Esophagus (tissue), 2 donors: ENCODE measurements at regions not wholly inside any gene's neighbourhood (a gene's known extent, or its start where the extent isn't known, plus 50 kb on each side); places are given as distances from the start of the nearest gene placed in this dataset.
"Not testable (repeated sequence)": the region's sequence is repeated elsewhere in the genome, so short reads cannot be mapped to it uniquely, and the experiment has no call there.

Source experiments
- H3K27ac ChIP-seq, 2 donors: one replicate each; pipeline ENCODE4 v1.5.1; 2013; ENCODE audit warnings: low read depth in 2 of 2, mild to moderate bottlenecking in 2 of 2, inconsistent platforms in 1 of 2, low read length in 1 of 2, moderate library complexity in 1 of 2
- H3K27me3 ChIP-seq, 2 donors: one replicate each; pipeline ENCODE4 v1.6.1; 2013; ENCODE audit warnings: low read length in 2 of 2, control low read depth in 1 of 2, mild to moderate bottlenecking in 1 of 2; ENCODE audit not compliant: insufficient read depth in 2 of 2, control insufficient read depth in 1 of 2
- H3K36me3 ChIP-seq, 2 donors: one replicate each; pipeline ENCODE4 v1.6.1; 2013; ENCODE audit warnings: low read length in 1 of 2; ENCODE audit not compliant: control insufficient read depth in 2 of 2, insufficient read depth in 2 of 2
- H3K4me1 ChIP-seq, 2 donors: one replicate each; pipeline ENCODE4 v1.6.1; 2013; ENCODE audit warnings: low read length in 1 of 2; ENCODE audit not compliant: control insufficient read depth in 2 of 2, insufficient read depth in 2 of 2
- H3K4me3 ChIP-seq, 2 donors: one replicate each; pipeline ENCODE4 v1.5.1; 2013; ENCODE audit warnings: low read length in 2 of 2, mild to moderate bottlenecking in 2 of 2, low read depth in 1 of 2, moderate library complexity in 1 of 2
- H3K9me3 ChIP-seq, 2 donors: one replicate each; pipeline ENCODE4 v1.6.1; 2013; ENCODE audit warnings: mild to moderate bottlenecking in 2 of 2, low read depth in 1 of 2, low read length in 1 of 2, moderate library complexity in 1 of 2; ENCODE audit not compliant: control insufficient read depth in 2 of 2, insufficient read depth in 1 of 2
- WGBS, 2 donors: extraction: QIAGEN DNeasy Blood & Tissue Kit; methylation state at CpG; one replicate each; pipeline ENCODE4 v1.1.7; 2013; 5-methylcytosine and 5-hydroxymethylcytosine counted together
- donor health status: healthy with polysubstance abuse.
- donor health status: Bipolar disorder and iron deficiency.

DNA sequence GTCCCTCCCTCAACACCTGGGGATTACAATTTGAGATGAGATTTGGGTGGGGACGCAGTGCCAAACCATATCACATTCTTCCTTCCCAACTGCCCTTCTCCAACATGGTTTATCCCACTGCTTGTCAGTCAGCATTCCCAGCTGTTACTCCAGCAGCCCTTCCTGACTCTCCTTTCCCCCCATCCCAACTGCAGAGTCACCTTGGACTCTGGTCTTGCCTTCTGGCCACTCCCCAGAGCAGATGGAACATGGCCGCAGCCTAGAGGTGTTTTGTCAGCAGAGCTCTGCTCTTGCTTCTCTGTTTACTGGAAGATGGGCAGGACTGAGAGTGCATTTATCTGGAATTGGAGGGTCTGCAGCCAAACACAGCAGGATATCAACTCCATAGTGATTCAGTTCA, 51.2 kb upstream of the MEX3C start:
- Histone ChIP-seq H3K4me3 (no peak overlapping the region), H3K36me3 (no peaks in the 10 kb centered on the region), H3K4me1 (no peaks in the 10 kb centered on the region), H3K9me3 (no peaks in the 10 kb centered on the region), H3K27me3 (no peaks in the 10 kb centered on the region), H3K27ac (no peak overlapping the region)
- WGBS, 2 donors, result 90 to 93% methylated on average over 2 of the region's 2 CpGs

GRCh38 chr18:51250006-51250405, 52.5 kb upstream of the MEX3C start:
- H3K36me3 ChIP-seq, result no peaks in the 10 kb centered on the region
- no peaks in the 10 kb centered on the region for H3K9me3 ChIP-seq
- H3K27ac ChIP-seq, result no peak overlapping the region
- H3K27me3 ChIP-seq, result no peaks in the 10 kb centered on the region
- 39 to 45% methylated on average over 4 of the region's 4 CpGs for WGBS, 2 donors
- H3K4me3 ChIP-seq, result no peak overlapping the region
- H3K4me1 ChIP-seq, result no peaks in the 10 kb centered on the region

DNA sequence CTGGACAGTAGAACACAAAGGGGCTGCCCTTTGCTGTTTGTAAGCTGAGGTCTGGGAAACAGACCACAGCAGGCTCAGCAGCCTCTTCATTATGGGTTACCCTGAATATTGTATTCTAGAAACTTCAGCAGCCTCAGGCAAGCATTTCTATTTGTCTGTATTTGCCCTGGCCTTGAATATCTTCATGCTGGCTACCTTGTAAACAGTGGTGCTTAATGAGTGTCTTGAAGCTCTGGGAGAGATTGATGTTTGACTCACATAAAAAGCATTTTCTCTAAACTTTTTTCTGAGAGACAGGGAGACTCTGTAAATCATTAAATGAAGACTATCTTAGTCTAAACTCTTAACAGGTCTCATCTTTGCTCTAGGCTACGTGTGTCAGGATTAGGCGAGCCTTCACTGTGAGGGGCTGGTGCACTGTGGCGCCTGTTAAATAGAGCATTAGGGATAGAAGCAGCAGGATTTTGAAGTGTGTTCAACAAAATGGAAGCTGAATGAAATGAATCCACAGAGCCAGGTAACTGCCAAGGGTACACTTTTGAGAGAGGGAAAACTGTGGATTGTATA, 53.1 kb upstream of the MEX3C start:
- Histone ChIP-seq H3K27ac (no peak overlapping the region), H3K27me3 (no peaks in the 10 kb centered on the region), H3K4me1 (no peaks in the 10 kb centered on the region), H3K36me3 (no peaks in the 10 kb centered on the region), H3K9me3 (no peaks in the 10 kb centered on the region), H3K4me3 (no peak overlapping the region)
- WGBS, 2 donors, result 70 to 72% methylated on average over 3 of the region's 3 CpGs

GRCh38 chr18:51251625-51252024, 54.1 kb upstream of the MEX3C start:
- Histone ChIP-seq H3K27me3 (no peaks in the 10 kb centered on the region), H3K4me1 (no peaks in the 10 kb centered on the region), H3K4me3 (no peak overlapping the region), H3K9me3 (no peaks in the 10 kb centered on the region), H3K27ac (no peak overlapping the region), H3K36me3 (no peaks in the 10 kb centered on the region)

GRCh38 chr18:51253476-51253875, 56.0 kb upstream of the MEX3C start:
- WGBS, 2 donors, result 85 to 86% methylated on average over 4 of the region's 4 CpGs
- no peaks in the 10 kb centered on the region for H3K9me3 ChIP-seq
- H3K36me3 ChIP-seq, result no peaks in the 10 kb centered on the region
- no peaks in the 10 kb centered on the region for H3K27me3 ChIP-seq
- no peak overlapping the region for H3K4me3 ChIP-seq
- H3K4me1 ChIP-seq, result no peaks in the 10 kb centered on the region
- no peak overlapping the region for H3K27ac ChIP-seq

- no peaks in the 10 kb centered on the region for H3K4me1 ChIP-seq
- H3K36me3 ChIP-seq, result no peaks in the 10 kb centered on the region
- no peak overlapping the region for H3K27ac ChIP-seq
- no peaks in the 10 kb centered on the region for H3K27me3 ChIP-seq
- H3K9me3 ChIP-seq, result peaks cover 0 to 2% of the 10 kb centered on the region in 2 donors
- no peak overlapping the region for H3K4me3 ChIP-seq
- WGBS, 2 donors, result 51 to 63% methylated on average over 3 of the region's 3 CpGs
Observed at GRCh38 chr18:51255693-51256092, 58.2 kb upstream of the MEX3C start.

DNA sequence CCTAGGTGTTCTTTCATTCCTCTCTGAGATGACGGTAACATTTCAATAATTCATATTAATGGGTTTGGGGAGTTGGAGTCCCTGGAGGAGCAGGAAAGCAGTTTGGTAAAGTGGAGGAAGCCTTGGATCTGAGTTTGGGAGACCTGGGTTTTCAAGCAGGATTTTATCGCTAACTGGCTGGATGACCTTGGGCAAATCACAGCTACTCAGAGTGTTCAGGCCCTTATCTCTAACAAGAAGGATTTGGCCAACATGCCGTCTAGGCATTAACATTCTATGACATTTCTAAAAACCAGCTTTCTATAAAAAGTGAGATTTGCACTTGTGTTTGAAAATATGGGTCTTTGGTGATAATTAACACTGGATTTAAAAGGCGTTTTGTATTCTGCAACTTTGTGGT, 59.7 kb upstream of the MEX3C start:
- H3K4me3 ChIP-seq, result no peak overlapping the region
- H3K36me3 ChIP-seq, result no peaks in the 10 kb centered on the region
- no peak overlapping the region for H3K27ac ChIP-seq
- no peaks in the 10 kb centered on the region for H3K4me1 ChIP-seq
- peaks cover 0 to 2% of the 10 kb centered on the region in 2 donors for H3K9me3 ChIP-seq
- no peaks in the 10 kb centered on the region for H3K27me3 ChIP-seq
- 49 to 58% methylated on average over 4 of the region's 4 CpGs for WGBS, 2 donors

- WGBS, 2 donors, result 79 to 80% methylated on average over 2 of the region's 2 CpGs
- Histone ChIP-seq H3K36me3 (no peaks in the 10 kb centered on the region), H3K27ac (no peak overlapping the region), H3K4me3 (no peak overlapping the region), H3K4me1 (no peaks in the 10 kb centered on the region), H3K9me3 (peaks cover 0 to 2% of the 10 kb centered on the region in 2 donors), H3K27me3 (no peaks in the 10 kb centered on the region)
Observed at GRCh38 chr18:51260118-51260517, 62.6 kb upstream of the MEX3C start.

DNA sequence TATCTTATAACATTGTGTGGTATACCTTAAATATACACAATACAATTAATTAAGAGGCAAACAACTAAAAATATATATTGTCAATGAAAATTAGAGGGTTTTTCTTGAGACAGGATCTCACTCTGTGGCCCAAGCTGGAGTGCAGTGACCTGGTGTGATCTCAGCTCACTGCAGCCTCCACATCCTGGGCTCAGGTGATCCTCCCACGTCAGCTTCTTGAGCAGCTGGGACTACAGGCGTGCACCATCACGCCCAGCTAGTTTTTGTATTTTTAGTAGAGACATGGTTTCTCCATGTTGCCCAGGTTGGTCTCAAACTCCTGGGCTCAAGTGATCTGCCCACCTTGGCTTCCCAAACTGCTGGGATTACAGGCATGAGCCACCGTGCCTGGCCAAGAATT, 68.6 kb upstream of the MEX3C start:
- not testable (repeated sequence) for H3K36me3 ChIP-seq, H3K9me3 ChIP-seq, H3K4me3 ChIP-seq, H3K27me3 ChIP-seq, H3K27ac ChIP-seq, H3K4me1 ChIP-seq
- 56 to 72% methylated on average over 4 of the region's 4 CpGs for WGBS, 2 donors

- H3K9me3 ChIP-seq, result no peaks in the 10 kb centered on the region
- no peak overlapping the region for H3K27ac ChIP-seq
- H3K36me3 ChIP-seq, result no peaks in the 10 kb centered on the region
- no peak overlapping the region for H3K4me3 ChIP-seq
- 80 to 81% methylated on average over 4 of the region's 4 CpGs for WGBS, 2 donors
- H3K4me1 ChIP-seq, result no peaks in the 10 kb centered on the region
- no peaks in the 10 kb centered on the region for H3K27me3 ChIP-seq
Observed at GRCh38 chr18:51266773-51267172, 69.3 kb upstream of the MEX3C start.
